ENCODE measurements at regions not wholly inside any gene's neighbourhood (a gene's known extent, or its start where the extent isn't known, plus 50 kb on each side); places are given as distances from the start of the nearest gene placed in this dataset.

DNA sequence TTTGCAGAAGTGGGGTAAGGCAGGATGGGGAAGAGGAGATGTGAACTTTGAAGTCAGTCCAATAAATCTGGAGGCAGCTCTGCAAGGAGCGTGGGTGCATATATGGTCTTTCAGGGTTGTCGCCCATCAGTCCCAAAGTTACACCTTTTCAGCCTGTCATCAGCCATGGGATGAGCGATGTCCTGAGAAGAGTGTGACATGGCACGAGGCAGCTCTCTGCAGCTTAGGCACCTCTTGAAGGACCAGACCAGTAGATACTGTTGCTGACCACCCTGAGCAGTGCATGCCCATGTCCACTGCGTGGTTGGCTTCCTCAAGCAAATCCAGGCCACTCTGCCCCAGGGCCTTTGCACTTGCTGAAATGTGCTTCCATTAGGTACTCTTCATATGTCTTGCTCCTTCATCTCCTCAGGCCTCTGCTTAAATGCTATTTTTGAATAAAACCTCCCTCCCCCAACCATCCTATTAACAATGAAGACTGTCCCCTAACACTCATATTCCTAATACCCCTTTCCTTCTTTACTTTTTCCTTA, 171.7 kb downstream of the ACTR3 start:
- no peaks in the 10 kb centered on the region for H3K9me2 ChIP-seq (ENCODE audit: low read depth, low read length)
- no peaks in the 10 kb centered on the region for H3K9me3 ChIP-seq (ENCODE audit: low read length)
- no peak overlapping the region for H2AFZ ChIP-seq (ENCODE audit: low read length)

DNA sequence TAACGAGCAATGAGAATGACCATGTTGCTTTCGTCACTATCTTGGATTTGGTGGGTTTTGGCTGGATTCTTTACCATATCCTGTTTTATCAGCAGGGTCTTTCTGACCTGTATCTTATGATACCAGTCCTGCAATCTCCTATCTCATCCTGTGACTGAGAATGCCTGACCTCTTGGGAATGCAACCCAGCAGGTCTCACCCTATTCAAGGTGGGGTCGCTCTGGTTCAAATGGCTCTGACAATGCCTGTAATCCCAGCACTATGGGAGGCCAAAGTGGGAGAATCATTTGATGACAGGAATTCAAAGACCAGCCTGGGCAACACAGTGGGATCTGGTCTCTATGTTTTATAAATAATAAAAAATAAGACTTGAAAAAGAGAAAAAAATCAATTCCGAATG, 173.5 kb downstream of the ACTR3 start:
- Histone ChIP-seq H3K4me2 (ENCODE audit: low read length) (no peak overlapping the region), H3K4me3 (ENCODE audit: low read depth, low read length, poor library complexity, severe bottlenecking) (no peak overlapping the region), H3K9me3 (ENCODE audit: low read length) (no peaks in the 10 kb centered on the region), H3K27ac (ENCODE audit: low read depth, low read length, poor library complexity, severe bottlenecking) (no peak overlapping the region), H4K20me1 (ENCODE audit: insufficient read depth, low read length) (no peaks in the 10 kb centered on the region), H3F3A (ENCODE audit: insufficient read depth, low read length) (no peaks in the 10 kb centered on the region), H3K9me2 (ENCODE audit: low read depth, low read length) (no peaks in the 10 kb centered on the region), H2AFZ (ENCODE audit: low read length) (no peak overlapping the region), H3K36me3 (ENCODE audit: insufficient read depth, low read length) (no peaks in the 10 kb centered on the region), H3K27me3 (ENCODE audit: insufficient read depth, low read length) (no peaks in the 10 kb centered on the region), H3K79me2 (ENCODE audit: insufficient read depth, low read length) (no peaks in the 10 kb centered on the region), H3K4me1 (ENCODE audit: insufficient read depth, low read length, severe bottlenecking) (no peaks in the 10 kb centered on the region), H3K9ac (ENCODE audit: low read length) (no peak overlapping the region)
- TF ChIP-seq, protein P1, sequence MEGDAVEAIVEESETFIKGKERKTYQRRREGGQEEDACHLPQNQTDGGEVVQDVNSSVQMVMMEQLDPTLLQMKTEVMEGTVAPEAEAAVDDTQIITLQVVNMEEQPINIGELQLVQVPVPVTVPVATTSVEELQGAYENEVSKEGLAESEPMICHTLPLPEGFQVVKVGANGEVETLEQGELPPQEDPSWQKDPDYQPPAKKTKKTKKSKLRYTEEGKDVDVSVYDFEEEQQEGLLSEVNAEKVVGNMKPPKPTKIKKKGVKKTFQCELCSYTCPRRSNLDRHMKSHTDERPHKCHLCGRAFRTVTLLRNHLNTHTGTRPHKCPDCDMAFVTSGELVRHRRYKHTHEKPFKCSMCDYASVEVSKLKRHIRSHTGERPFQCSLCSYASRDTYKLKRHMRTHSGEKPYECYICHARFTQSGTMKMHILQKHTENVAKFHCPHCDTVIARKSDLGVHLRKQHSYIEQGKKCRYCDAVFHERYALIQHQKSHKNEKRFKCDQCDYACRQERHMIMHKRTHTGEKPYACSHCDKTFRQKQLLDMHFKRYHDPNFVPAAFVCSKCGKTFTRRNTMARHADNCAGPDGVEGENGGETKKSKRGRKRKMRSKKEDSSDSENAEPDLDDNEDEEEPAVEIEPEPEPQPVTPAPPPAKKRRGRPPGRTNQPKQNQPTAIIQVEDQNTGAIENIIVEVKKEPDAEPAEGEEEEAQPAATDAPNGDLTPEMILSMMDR (IDR thresholded peaks at IDR 0.05; ENCODE audit: low read length) = no peak
- TF ChIP-seq EZH2 (IDR thresholded peaks at IDR 0.05; ENCODE audit: borderline replicate concordance, low read length) = no peak

More for the DNA sequence above, 171.7 kb downstream of the ACTR3 start:
- Histone ChIP-seq H3F3A (ENCODE audit: insufficient read depth, low read length) (no peaks in the 10 kb centered on the region), H3K4me3 (ENCODE audit: low read depth, low read length, poor library complexity, severe bottlenecking) (no peak overlapping the region), H3K27me3 (ENCODE audit: insufficient read depth, low read length) (no peaks in the 10 kb centered on the region), H3K4me2 (ENCODE audit: low read length) (no peak overlapping the region), H3K79me2 (ENCODE audit: insufficient read depth, low read length) (no peaks in the 10 kb centered on the region), H3K4me1 (ENCODE audit: insufficient read depth, low read length, severe bottlenecking) (no peaks in the 10 kb centered on the region), H3K27ac (ENCODE audit: low read depth, low read length, poor library complexity, severe bottlenecking) (no peak overlapping the region), H4K20me1 (ENCODE audit: insufficient read depth, low read length) (no peaks in the 10 kb centered on the region), H3K36me3 (ENCODE audit: insufficient read depth, low read length) (no peaks in the 10 kb centered on the region), H3K9ac (ENCODE audit: low read length) (no peak overlapping the region)
- no peak for TF ChIP-seq EZH2 (IDR thresholded peaks at IDR 0.05; ENCODE audit: borderline replicate concordance, low read length)
- TF ChIP-seq, protein P1 (IDR thresholded peaks at IDR 0.05; ENCODE audit: low read length) = no peak

DNA sequence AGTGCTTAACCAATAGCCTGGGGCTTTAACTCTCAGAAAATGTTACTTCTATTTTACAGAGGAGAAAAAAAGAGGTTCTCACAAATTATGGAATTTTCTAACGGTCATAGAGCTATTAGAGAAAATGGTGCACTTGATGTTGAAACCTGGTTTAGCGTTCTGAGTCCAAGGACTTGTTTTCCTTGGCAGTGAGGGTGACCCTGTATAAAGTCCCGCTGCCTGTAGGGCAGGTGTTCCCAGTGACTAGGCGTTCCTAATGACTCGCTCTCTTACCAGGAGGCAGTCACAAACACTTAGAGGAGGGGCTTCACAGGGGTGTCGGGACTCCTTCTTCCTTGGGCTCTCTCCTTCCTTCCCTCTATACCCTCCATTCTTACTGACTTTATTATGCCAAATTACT, 175.8 kb downstream of the ACTR3 start:
- H2AFZ ChIP-seq (ENCODE audit: low read length) = no peak overlapping the region
- H3F3A ChIP-seq (ENCODE audit: insufficient read depth, low read length) = no peaks in the 10 kb centered on the region
- no peak overlapping the region for H3K4me2 ChIP-seq (ENCODE audit: low read length)
- no peaks in the 10 kb centered on the region for H3K4me1 ChIP-seq (ENCODE audit: insufficient read depth, low read length, severe bottlenecking)
- H3K9me3 ChIP-seq (ENCODE audit: low read length) = no peaks in the 10 kb centered on the region
- no peaks in the 10 kb centered on the region for H3K9me2 ChIP-seq (ENCODE audit: low read depth, low read length)
- TF ChIP-seq, protein P1 (IDR thresholded peaks at IDR 0.05; ENCODE audit: low read length) = no peak
- no peak for TF ChIP-seq EZH2 (IDR thresholded peaks at IDR 0.05; ENCODE audit: borderline replicate concordance, low read length)
- H3K27ac ChIP-seq (ENCODE audit: low read depth, low read length, poor library complexity, severe bottlenecking) = no peak overlapping the region
- H3K4me3 ChIP-seq (ENCODE audit: low read depth, low read length, poor library complexity, severe bottlenecking) = no peak overlapping the region
- no peaks in the 10 kb centered on the region for H3K27me3 ChIP-seq (ENCODE audit: insufficient read depth, low read length)
- H3K9ac ChIP-seq (ENCODE audit: low read length) = no peak overlapping the region
- H4K20me1 ChIP-seq (ENCODE audit: insufficient read depth, low read length) = no peaks in the 10 kb centered on the region
- H3K36me3 ChIP-seq (ENCODE audit: insufficient read depth, low read length) = no peaks in the 10 kb centered on the region
- no peaks in the 10 kb centered on the region for H3K79me2 ChIP-seq (ENCODE audit: insufficient read depth, low read length)

All from OCI-LY1 (cell line).